AG08395 (cell line): ENCODE measurements at regions not wholly inside any gene's neighbourhood (a gene's known extent, or its start where the extent isn't known, plus 50 kb on each side); places are given as distances from the start of the nearest gene placed in this dataset.

Experiments used
- DNase-seq: peaks from one replicate; pipeline ENCODE4 v3.0.0; 2012; ENCODE audit warnings: mixed read lengths, low spot score

GRCh38 chr14:85425507-85425906 is 104.4 kb upstream of the FLRT2 start:
- DNase-seq: no peak

- DNase-seq: no peak
These were observed 103.6 kb upstream of the FLRT2 start for GRCh38 chr14:85426068-85426935.

GRCh38 chr14:85428926-85429325 is 101.0 kb upstream of the FLRT2 start:
- DNase-seq: no peak

- peak; percentile 34 for DNase-seq
These were observed 92.8 kb upstream of the FLRT2 start for GRCh38 chr14:85437148-85437547.

GRCh38 chr14:85438001-85438400 is 91.9 kb upstream of the FLRT2 start:
- DNase-seq: no peak

GRCh38 chr14:85438481-85438942 is 91.4 kb upstream of the FLRT2 start:
- DNase-seq: no peak

- DNase-seq: peak; percentile 68
These were observed 90.1 kb upstream of the FLRT2 start for GRCh38 chr14:85439696-85440328.

GRCh38 chr14:85441909-85442643 is 87.9 kb upstream of the FLRT2 start:
- no peak for DNase-seq

- DNase-seq: no peak
These were observed 86.9 kb upstream of the FLRT2 start for GRCh38 chr14:85442996-85443395.

GRCh38 chr14:85444635-85445034 is 85.3 kb upstream of the FLRT2 start:
- DNase-seq: peak; percentile 12

GRCh38 chr14:85445151-85445795 is 84.7 kb upstream of the FLRT2 start:
- DNase-seq: no peak

GRCh38 chr14:85447883-85448282 is 82.1 kb upstream of the FLRT2 start:
- no peak for DNase-seq

GRCh38 chr14:85451421-85451820 is 78.5 kb upstream of the FLRT2 start:
- no peak for DNase-seq

GRCh38 chr14:85453401-85454225 is 76.3 kb upstream of the FLRT2 start:
- no peak for DNase-seq

- no peak for DNase-seq
These were observed 75.6 kb upstream of the FLRT2 start for GRCh38 chr14:85454226-85454813.

GRCh38 chr14:85459361-85460000 is 70.5 kb upstream of the FLRT2 start:
- DNase-seq: no peak

GRCh38 chr14:85461432-85462133 is 68.4 kb upstream of the FLRT2 start:
- DNase-seq: no peak

- no peak for DNase-seq
These were observed 66.4 kb upstream of the FLRT2 start for GRCh38 chr14:85463512-85463911.

- no peak for DNase-seq
These were observed 65.6 kb upstream of the FLRT2 start for GRCh38 chr14:85464135-85464895.
